ENCODE measurements at regions not wholly inside any gene's neighbourhood (a gene's known extent, or its start where the extent isn't known, plus 50 kb on each side); places are given as distances from the start of the nearest gene placed in this dataset.

DNA sequence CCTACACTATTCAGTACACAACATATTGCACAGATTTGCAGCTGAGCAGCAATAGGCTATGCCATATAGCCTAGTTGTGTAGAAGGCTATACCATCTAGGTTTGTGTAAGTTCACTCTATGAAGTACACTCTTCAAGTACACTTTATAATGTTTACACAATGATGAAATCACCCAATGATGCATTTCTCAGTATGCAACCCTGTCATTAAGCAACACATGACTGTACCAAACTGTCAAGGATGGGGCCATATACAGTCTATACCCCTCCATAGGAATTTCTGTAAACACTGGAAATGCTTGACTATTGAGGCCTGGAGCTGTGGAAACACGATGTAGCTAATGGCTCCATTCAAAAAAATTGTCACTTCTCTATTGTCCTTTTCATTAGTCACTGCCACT lies 535.4 kb downstream of the EPM2A start:
- no peak for DNase-seq
- peaks cover 1% of the 10 kb centered on the region for H3K27me3 Mint-ChIP-seq
- H3K4me3 Mint-ChIP-seq: no peak overlapping the region
- ChIA-PET CTCF (no interaction called here), POLR2A (no interaction called here)
- no peaks in the 10 kb centered on the region for H3K4me1 Mint-ChIP-seq
- intact Hi-C loops (cut with micrococcal nuclease): no loop called here
- no peaks in the 10 kb centered on the region for H3K36me3 Mint-ChIP-seq (ENCODE audit: low read depth)
- H3K9me3 Mint-ChIP-seq: no peaks in the 10 kb centered on the region
- no peak for ATAC-seq (ENCODE audit: low read depth)
- TF ChIP-seq, protein P1, sequence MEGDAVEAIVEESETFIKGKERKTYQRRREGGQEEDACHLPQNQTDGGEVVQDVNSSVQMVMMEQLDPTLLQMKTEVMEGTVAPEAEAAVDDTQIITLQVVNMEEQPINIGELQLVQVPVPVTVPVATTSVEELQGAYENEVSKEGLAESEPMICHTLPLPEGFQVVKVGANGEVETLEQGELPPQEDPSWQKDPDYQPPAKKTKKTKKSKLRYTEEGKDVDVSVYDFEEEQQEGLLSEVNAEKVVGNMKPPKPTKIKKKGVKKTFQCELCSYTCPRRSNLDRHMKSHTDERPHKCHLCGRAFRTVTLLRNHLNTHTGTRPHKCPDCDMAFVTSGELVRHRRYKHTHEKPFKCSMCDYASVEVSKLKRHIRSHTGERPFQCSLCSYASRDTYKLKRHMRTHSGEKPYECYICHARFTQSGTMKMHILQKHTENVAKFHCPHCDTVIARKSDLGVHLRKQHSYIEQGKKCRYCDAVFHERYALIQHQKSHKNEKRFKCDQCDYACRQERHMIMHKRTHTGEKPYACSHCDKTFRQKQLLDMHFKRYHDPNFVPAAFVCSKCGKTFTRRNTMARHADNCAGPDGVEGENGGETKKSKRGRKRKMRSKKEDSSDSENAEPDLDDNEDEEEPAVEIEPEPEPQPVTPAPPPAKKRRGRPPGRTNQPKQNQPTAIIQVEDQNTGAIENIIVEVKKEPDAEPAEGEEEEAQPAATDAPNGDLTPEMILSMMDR (IDR thresholded peaks at IDR 0.05): no peak
- H3K27ac Mint-ChIP-seq: no peak overlapping the region

- Mint-ChIP-seq H3K36me3 (ENCODE audit: low read depth) (no peaks in the 10 kb centered on the region), H3K4me1 (no peaks in the 10 kb centered on the region), H3K4me3 (no peak overlapping the region), H3K27me3 (peaks cover 1% of the 10 kb centered on the region), H3K9me3 (no peaks in the 10 kb centered on the region), H3K27ac (no peak overlapping the region)
- ChIA-PET CTCF (no interaction called here), POLR2A (no interaction called here)
- TF ChIP-seq, protein P1 (IDR thresholded peaks at IDR 0.05): no peak
- intact Hi-C loops (cut with micrococcal nuclease): no loop called here
- no peak for DNase-seq
- no peak for ATAC-seq (ENCODE audit: low read depth)
Observed at GRCh38 chr6:145204301-145204700, 531.0 kb downstream of the EPM2A start.

GRCh38 chr6:145206247-145206907 lies 528.9 kb downstream of the EPM2A start:
- Mint-ChIP-seq H3K4me3 (no peak overlapping the region), H3K36me3 (ENCODE audit: low read depth) (no peaks in the 10 kb centered on the region), H3K4me1 (no peaks in the 10 kb centered on the region), H3K27me3 (no peaks in the 10 kb centered on the region), H3K27ac (no peak overlapping the region), H3K9me3 (no peaks in the 10 kb centered on the region)
- no peak for DNase-seq
- intact Hi-C loops (cut with micrococcal nuclease): no loop called here
- ChIA-PET POLR2A (no interaction called here), CTCF (no interaction called here)
- no peak for ATAC-seq (ENCODE audit: low read depth)
- TF ChIP-seq, protein P1 (IDR thresholded peaks at IDR 0.05): no peak

- CTCF ChIA-PET: no interaction called here
- POLR2A ChIA-PET: no interaction called here
- H3K36me3 Mint-ChIP-seq (ENCODE audit: low read depth): no peaks in the 10 kb centered on the region
- H3K4me1 Mint-ChIP-seq: peaks cover 8% of the 10 kb centered on the region
- intact Hi-C loops (cut with micrococcal nuclease): no loop called here
- DNase-seq (no peak), ATAC-seq (ENCODE audit: low read depth) (no peak)
- H3K9me3 Mint-ChIP-seq: no peaks in the 10 kb centered on the region
- H3K4me3 Mint-ChIP-seq: no peak overlapping the region
- TF ChIP-seq, protein P1 (IDR thresholded peaks at IDR 0.05): no peak
- no peaks in the 10 kb centered on the region for H3K27me3 Mint-ChIP-seq
- no peak overlapping the region for H3K27ac Mint-ChIP-seq
Observed at GRCh38 chr6:145208474-145208873, 526.8 kb downstream of the EPM2A start.

DNA sequence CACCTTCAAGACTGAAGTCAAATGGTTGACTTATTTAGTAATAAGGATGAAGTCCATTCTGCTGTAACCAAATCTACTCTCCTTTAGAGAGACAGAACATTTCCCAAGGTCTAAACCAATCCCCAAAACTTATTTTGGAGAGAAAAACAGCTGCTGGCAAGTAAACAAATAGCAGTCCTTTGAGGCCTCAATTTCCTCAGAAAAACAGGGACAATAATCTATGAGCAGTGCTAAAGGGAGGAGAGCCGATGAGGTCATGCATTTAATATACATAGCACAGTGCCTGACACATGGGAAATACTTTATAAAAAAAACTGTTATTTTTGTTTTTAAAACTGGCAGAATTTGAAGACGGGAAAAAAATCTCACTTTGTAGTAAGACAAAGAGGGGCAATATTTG lies 526.0 kb downstream of the EPM2A start:
- Mint-ChIP-seq H3K9me3 (no peaks in the 10 kb centered on the region), H3K4me3 (no peak overlapping the region), H3K27ac (no peak overlapping the region), H3K27me3 (no peaks in the 10 kb centered on the region), H3K36me3 (ENCODE audit: low read depth) (no peaks in the 10 kb centered on the region), H3K4me1 (peaks cover 15% of the 10 kb centered on the region)
- ATAC-seq (ENCODE audit: low read depth) (no peak), DNase-seq (no peak)
- ChIA-PET POLR2A (no interaction called here), CTCF (no interaction called here)
- TF ChIP-seq, protein P1 (IDR thresholded peaks at IDR 0.05): no peak
- intact Hi-C loops (cut with micrococcal nuclease): no loop called here
